ENCODE measurements at regions not wholly inside any gene's neighbourhood (a gene's known extent, or its start where the extent isn't known, plus 50 kb on each side); places are given as distances from the start of the nearest gene placed in this dataset.

DNA sequence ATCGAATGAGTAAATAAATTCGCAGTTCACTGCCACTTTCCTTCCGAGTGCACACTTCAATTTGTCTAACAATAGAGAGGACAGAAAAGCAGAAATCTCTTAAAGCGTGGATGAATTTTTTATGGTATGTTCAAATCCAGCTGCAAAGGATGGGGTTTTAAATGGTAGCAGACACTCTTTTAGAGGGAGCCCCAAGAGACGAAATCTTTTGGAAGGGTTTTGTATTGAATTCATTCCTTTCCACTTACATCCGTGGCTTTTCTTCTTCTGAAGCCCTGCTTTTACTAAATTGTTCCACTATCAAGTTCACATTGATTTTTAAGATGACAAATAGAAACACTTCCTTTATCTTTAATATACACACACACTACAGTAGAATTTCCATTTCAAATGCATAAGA lies 680.7 kb downstream of the NR4A2 start:
- TF ChIP-seq, protein P1, sequence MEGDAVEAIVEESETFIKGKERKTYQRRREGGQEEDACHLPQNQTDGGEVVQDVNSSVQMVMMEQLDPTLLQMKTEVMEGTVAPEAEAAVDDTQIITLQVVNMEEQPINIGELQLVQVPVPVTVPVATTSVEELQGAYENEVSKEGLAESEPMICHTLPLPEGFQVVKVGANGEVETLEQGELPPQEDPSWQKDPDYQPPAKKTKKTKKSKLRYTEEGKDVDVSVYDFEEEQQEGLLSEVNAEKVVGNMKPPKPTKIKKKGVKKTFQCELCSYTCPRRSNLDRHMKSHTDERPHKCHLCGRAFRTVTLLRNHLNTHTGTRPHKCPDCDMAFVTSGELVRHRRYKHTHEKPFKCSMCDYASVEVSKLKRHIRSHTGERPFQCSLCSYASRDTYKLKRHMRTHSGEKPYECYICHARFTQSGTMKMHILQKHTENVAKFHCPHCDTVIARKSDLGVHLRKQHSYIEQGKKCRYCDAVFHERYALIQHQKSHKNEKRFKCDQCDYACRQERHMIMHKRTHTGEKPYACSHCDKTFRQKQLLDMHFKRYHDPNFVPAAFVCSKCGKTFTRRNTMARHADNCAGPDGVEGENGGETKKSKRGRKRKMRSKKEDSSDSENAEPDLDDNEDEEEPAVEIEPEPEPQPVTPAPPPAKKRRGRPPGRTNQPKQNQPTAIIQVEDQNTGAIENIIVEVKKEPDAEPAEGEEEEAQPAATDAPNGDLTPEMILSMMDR (IDR thresholded peaks at IDR 0.05): no peak
- H3K9me3 ChIP-seq: no peaks in the 10 kb centered on the region
- no peaks in the 10 kb centered on the region for H3K4me1 ChIP-seq
- intact Hi-C loops (cut with DNase I): no loop called here
- no peak overlapping the region for H3K27ac ChIP-seq
- no peak overlapping the region for H3K4me3 ChIP-seq
- H3K27me3 ChIP-seq: no peaks in the 10 kb centered on the region
- DNase-seq (ENCODE audit: low spot score in 2 of 2): no peak
- H3K36me3 ChIP-seq: no peaks in the 10 kb centered on the region

DNA sequence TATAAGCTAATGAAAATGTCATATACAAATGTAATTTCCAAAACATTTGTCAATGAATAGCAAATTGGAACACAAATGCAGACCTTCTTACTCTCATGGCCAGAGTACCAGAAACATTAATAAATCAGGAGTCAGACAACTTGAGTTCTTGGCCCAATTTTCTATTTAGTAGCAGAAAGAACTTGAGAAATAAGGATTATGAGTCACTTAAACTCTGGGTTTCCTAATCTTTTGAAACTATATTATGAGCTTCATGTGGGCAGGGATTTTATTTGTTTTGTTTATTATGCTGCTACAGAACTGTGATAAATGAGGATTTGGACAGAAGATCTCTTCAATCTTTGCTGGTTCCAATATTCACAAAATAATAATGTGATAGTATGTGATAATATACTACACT lies 686.7 kb downstream of the NR4A2 start:
- DNase-seq (ENCODE audit: low spot score in 2 of 2): no peak
- TF ChIP-seq, protein P1 (IDR thresholded peaks at IDR 0.05): no peak
- Histone ChIP-seq H3K9me3 (no peaks in the 10 kb centered on the region), H3K36me3 (no peaks in the 10 kb centered on the region), H3K27ac (no peak overlapping the region), H3K27me3 (no peaks in the 10 kb centered on the region), H3K4me1 (no peaks in the 10 kb centered on the region), H3K4me3 (no peak overlapping the region)
- intact Hi-C loops (cut with DNase I): no loop called here

DNA sequence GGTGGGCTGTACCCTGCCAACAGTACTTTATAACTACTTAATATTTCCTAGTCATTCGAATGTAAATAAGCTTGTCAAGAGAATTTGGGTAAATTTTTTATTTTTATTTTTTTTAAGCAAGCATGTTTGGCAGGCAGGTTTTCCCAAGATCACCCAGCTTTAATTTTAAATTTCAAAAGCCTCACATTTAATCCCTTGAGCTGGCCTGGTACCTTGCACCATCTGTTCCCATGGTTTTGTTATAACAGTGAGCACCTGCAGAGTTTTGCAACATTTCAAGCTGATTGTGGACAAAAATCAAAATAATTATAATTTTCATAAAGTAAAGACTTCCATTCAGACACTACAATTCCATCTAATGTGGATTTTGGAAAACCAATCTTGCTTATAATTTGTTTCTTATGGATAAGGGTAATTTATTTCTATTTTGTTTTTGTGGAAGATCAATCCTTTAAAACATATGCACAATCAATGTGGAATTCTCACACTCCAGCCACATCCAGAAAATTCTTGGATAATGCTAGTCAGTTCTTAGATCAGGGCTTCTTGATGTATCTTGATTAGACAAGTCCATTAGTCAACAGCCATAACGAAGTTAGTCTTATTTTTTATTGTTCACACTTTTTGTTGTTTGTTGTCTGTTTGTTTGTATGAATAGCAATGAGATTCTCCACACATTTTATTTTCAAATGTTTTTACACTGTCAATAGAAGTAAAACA lies 689.3 kb downstream of the NR4A2 start:
- TF ChIP-seq, protein P1 (IDR thresholded peaks at IDR 0.05): no peak
- H3K27me3 ChIP-seq: no peaks in the 10 kb centered on the region
- intact Hi-C loops (cut with DNase I): no loop called here

DNA sequence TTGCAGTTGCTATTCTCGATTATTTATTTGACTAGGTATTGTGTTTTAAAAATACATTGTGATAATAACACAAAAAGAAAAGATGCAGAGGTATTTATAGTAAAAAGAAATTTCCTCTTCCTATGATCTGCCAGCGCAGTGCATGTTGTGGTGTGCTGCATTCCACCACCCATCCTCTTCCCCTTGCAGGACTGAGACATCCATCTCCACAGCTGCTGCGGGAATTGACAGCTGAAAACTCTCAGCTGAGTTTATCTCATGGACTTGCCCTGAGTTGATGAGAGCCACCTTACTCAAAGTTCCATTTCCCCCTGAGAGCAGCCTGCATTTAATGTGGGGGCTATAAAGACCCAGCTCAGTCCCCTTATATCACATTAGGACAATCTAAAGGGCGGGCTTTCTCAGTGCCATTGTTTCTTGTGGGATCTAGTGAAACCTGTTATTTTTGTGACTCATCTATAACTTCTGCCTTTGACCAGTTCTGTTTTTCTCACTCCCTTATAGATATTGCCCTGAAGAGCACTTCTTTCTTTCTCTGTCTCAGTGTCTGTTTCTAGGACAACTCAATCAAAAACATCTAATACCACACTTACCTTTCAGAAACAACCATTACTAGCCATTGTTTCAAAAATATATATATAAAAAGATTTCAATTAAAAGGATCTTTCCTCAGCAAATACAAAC lies 698.5 kb downstream of the NR4A2 start:
- intact Hi-C loops (cut with DNase I): no loop called here
- Histone ChIP-seq H3K4me3 (no peak overlapping the region), H3K4me1 (no peaks in the 10 kb centered on the region)

More for the DNA sequence above, 689.3 kb downstream of the NR4A2 start:
- H3K9me3 ChIP-seq: no peaks in the 10 kb centered on the region
- H3K4me3 ChIP-seq: no peak overlapping the region
- H3K27ac ChIP-seq: no peak overlapping the region
- no peak for DNase-seq (ENCODE audit: low spot score in 2 of 2)
- no peaks in the 10 kb centered on the region for H3K36me3 ChIP-seq
- no peaks in the 10 kb centered on the region for H3K4me1 ChIP-seq

DNA sequence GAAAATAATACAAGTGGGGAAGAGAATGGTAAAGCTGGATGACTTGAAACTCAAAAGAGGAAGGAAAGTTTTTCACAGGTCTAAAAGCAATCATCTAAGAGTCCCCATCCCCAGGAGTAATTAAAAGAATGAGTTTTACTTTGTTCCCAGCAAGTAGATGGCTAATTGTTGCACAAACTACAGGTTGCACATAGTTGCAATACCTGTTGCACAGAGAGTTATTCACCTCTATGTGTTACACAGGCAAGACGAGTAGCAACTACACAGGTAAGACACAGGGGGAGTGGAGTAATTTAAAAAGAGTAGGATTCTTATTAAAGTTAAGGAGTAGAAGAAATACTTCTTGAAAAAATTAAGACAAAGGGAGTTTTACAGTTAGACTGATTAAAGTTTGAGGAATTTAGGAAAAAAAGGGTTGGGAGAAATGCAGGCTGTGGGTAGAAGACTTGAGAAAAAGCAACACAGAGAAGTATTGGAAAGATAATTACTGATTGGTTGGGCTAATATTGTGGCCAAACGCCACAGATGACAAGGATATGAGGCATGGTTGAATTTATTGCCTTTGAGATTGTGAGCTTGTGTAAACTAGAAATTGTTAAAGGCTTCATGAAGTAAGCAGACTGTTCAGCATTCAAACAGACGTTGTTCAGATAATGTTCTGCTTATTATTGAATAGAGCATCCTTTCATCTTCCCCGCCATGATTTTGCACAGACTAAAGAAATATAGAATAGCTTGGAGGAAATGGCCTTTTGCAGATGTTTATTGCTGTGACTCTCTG lies 699.3 kb downstream of the NR4A2 start:
- Histone ChIP-seq H3K27ac (no peak overlapping the region), H3K4me1 (no peaks in the 10 kb centered on the region), H3K36me3 (no peaks in the 10 kb centered on the region), H3K4me3 (no peak overlapping the region), H3K27me3 (no peaks in the 10 kb centered on the region), H3K9me3 (no peaks in the 10 kb centered on the region)
- DNase-seq (ENCODE audit: low spot score in 2 of 2): no peak
- TF ChIP-seq, protein P1 (IDR thresholded peaks at IDR 0.05): no peak
- intact Hi-C loops (cut with DNase I): no loop called here

More for the DNA sequence above, 698.5 kb downstream of the NR4A2 start:
- Histone ChIP-seq H3K36me3 (no peaks in the 10 kb centered on the region), H3K27ac (no peak overlapping the region), H3K9me3 (no peaks in the 10 kb centered on the region), H3K27me3 (no peaks in the 10 kb centered on the region)
- TF ChIP-seq, protein P1 (IDR thresholded peaks at IDR 0.05): no peak
- DNase-seq (ENCODE audit: low spot score in 2 of 2): no peak
